K562 (cell line): ENCODE measurements at regions not wholly inside any gene's neighbourhood (a gene's known extent, or its start where the extent isn't known, plus 50 kb on each side); places are given as distances from the start of the nearest gene placed in this dataset.

ENCODE experiments used
- ATAC-seq: fragments of 200-7000 bp; cut with Tn5 transposase; 3 replicates; pipeline ENCODE4 v1.9.1; 2020; ENCODE audit warnings: moderate library complexity
- BruUV-seq: library from RNA; stranded (reverse); fragments of 400-500 nt; replicated peaks from 2 replicates; lab custom pipeline; 2021; lab: Mats Ljungman, UMichigan
- CTCF ChIA-PET: fragments of 300-600 bp; formaldehyde crosslinking; extraction: SDS; loops from one replicate; lab custom pipeline; 2021; ENCODE audit warnings: low intra/inter-chr PET ratio; lab: Yijun Ruan, JAX
- POLR2A ChIA-PET: fragments of 300-600, 350-650 bp; sonication (Branson Sonifier 250); formaldehyde crosslinking; extraction: SDS; loops from one replicate; lab custom pipeline; 2021; ENCODE audit warnings: antibody characterized with exemption, inconsistent platforms; lab: Yijun Ruan, JAX
- DNase-seq, 4 experiments: peaks; one replicate each; pipeline versions ENCODE4 v3.0.0 to v3.0.0-alpha.2; 2011 to 2018; ENCODE audit warnings: low spot score in 3 of 4, mixed read lengths in 3 of 4; ENCODE audit errors: extremely low read depth in 1 of 4
- FAIRE-seq: peaks from 2 replicates; lab custom pipeline; 2011; peaks lifted over from hg19 to GRCh38; lab: Jason Lieb, UNC
- H2AFZ ChIP-seq: 2 replicates; pipeline ENCODE4 v1.6.0; 2011; ENCODE audit warnings: low read depth, low read length, control low read depth, inconsistent platforms
- H3K27ac ChIP-seq: fragments of 200-600 bp; 3 replicates; pipeline ENCODE4 v1.8.0; 2011; ENCODE audit warnings: low read depth, mild to moderate bottlenecking, control low read depth, inconsistent platforms, low read length, moderate library complexity, mixed read lengths; ENCODE audit errors: extremely low read depth
- H3K27me3 ChIP-seq, 2 experiments: fragments of 300-600 bp in 1 of 2; 2 replicates in 1 of 2; 3 replicates in 1 of 2; pipeline versions ENCODE4 v1.6.0 to v1.8.0; 2011; ENCODE audit warnings: inconsistent platforms in 2 of 2, low read length in 2 of 2, mild to moderate bottlenecking in 1 of 2, mixed read lengths in 1 of 2, moderate library complexity in 1 of 2; ENCODE audit not compliant: control insufficient read depth in 2 of 2, insufficient read depth in 2 of 2
- H3K36me3 ChIP-seq: fragments of 300-600 bp; 3 replicates; pipeline ENCODE4 v1.8.0; 2011; ENCODE audit warnings: mild to moderate bottlenecking, low read length, inconsistent platforms; ENCODE audit not compliant: control insufficient read depth, insufficient read depth
- H3K4me1 ChIP-seq, 2 experiments: fragments of 200-600 bp in 1 of 2; replicated peaks in 1 of 2; 2 replicates in 1 of 2; 3 replicates in 1 of 2; pipeline versions ENCODE4 v1.5.1 to v1.8.0; 2011; ENCODE audit warnings: inconsistent platforms in 2 of 2, low read length in 2 of 2, mild to moderate bottlenecking in 1 of 2, mixed read lengths in 1 of 2, moderate library complexity in 1 of 2; ENCODE audit not compliant: control insufficient read depth in 2 of 2, insufficient read depth in 2 of 2
- H3K4me2 ChIP-seq: 2 replicates; pipeline ENCODE4 v1.6.1; 2011; ENCODE audit warnings: low read length, control low read depth, inconsistent platforms, mixed read lengths; ENCODE audit not compliant: insufficient read depth
- H3K4me3 ChIP-seq: fragments of 200-600 bp; sonication (generic), shearing (Covaris generic); 2 replicates; pipeline ENCODE4 v1.5.1; 2016; ENCODE audit warnings: control low read depth, inconsistent platforms
- H3K79me2 ChIP-seq: fragments of 200-600 bp; 3 replicates; pipeline ENCODE4 v1.8.0; 2011; ENCODE audit warnings: low read length, inconsistent platforms; ENCODE audit not compliant: control insufficient read depth, insufficient read depth
- H3K9ac ChIP-seq, 2 experiments: 2 replicates each; pipeline versions ENCODE4 v1.6.0 to v1.6.1; 2011; ENCODE audit warnings: low read depth in 2 of 2, low read length in 2 of 2, control low read depth in 1 of 2, inconsistent platforms in 1 of 2, mild to moderate bottlenecking in 1 of 2, mixed read lengths in 1 of 2; ENCODE audit not compliant: insufficient read depth in 1 of 2
- H3K9me1 ChIP-seq: one replicate; pipeline ENCODE4 v1.6.0; 2011; ENCODE audit warnings: inconsistent platforms, mild to moderate bottlenecking, low read length, moderate library complexity; ENCODE audit not compliant: control insufficient read depth, insufficient read depth
- H3K9me3 ChIP-seq: replicated peaks from 2 replicates; pipeline ENCODE4 v1.5.1; 2011; ENCODE audit warnings: low read depth, low read length, inconsistent platforms; ENCODE audit not compliant: control insufficient read depth, insufficient read depth
- H4K20me1 ChIP-seq: replicated peaks from 2 replicates; pipeline ENCODE4 v1.6.1; 2011; ENCODE audit warnings: low read length, inconsistent platforms, mixed read lengths; ENCODE audit not compliant: control insufficient read depth, insufficient read depth
- ARHGAP35 ChIP-seq: fragments of 450-650 bp; IDR thresholded peaks from 2 replicates; pipeline ENCODE4 v1.6.1; 2018; ENCODE audit not compliant: partially characterized antibody
- ESRRB ChIP-seq: fragments of 250-450 bp; sonication (Bioruptor Pico); IDR thresholded peaks from 2 replicates; pipeline ENCODE4 v1.5.0; 2020; ENCODE audit warnings: mild to moderate bottlenecking, moderate library complexity, borderline replicate concordance
- FOS ChIP-seq: IDR thresholded peaks from 3 replicates; pipeline ENCODE4 v1.6.1; 2011; ENCODE audit not compliant: insufficient read length; ENCODE audit errors: extremely low read depth
- PTRF ChIP-seq: fragments of 450-650 bp; IDR thresholded peaks from 2 replicates; pipeline ENCODE4 v1.6.1; 2016; ENCODE audit warnings: mild to moderate bottlenecking, missing genetic modification characterization, missing compliant biosample characterization
- RFX5 ChIP-seq: IDR thresholded peaks from 2 replicates; pipeline ENCODE4 v1.6.1; 2011; ENCODE audit warnings: low read depth, mild to moderate bottlenecking, improper control_type of control experiment, low read length
- SMARCA5 ChIP-seq: fragments of 450-650 bp; IDR thresholded peaks from 2 replicates; pipeline ENCODE4 v1.6.1; 2016
- USF2 ChIP-seq: sonication (generic); formaldehyde crosslinking; IDR thresholded peaks from 2 replicates; pipeline ENCODE4 v1.5.0; 2020; ENCODE audit warnings: missing genetic modification reagents
- YY1 ChIP-seq, 3 experiments: IDR thresholded peaks; 2 replicates each; pipeline ENCODE4 v1.6.1; 2011; ENCODE audit warnings: low read length in 2 of 3, mild to moderate bottlenecking in 2 of 3, moderate library complexity in 2 of 3, borderline replicate concordance in 1 of 3, control low read depth in 1 of 3, low read depth in 1 of 3; ENCODE audit not compliant: insufficient read depth in 3 of 3, insufficient replicate concordance in 2 of 3, control insufficient read depth in 1 of 3, insufficient read length in 1 of 3; ENCODE audit errors: extremely low read depth in 1 of 3
- ZNF280B ChIP-seq: fragments of 250-450 bp; sonication (Bioruptor Pico); IDR thresholded peaks from 2 replicates; pipeline ENCODE4 v1.5.1; 2021; ENCODE audit warnings: mild to moderate bottlenecking
- ZNF384 ChIP-seq: IDR thresholded peaks from 2 replicates; pipeline ENCODE4 v1.6.1; 2012; ENCODE audit warnings: low read depth, low read length, improper control_type of control experiment
- ZSCAN29 ChIP-seq: fragments of 450-650 bp; IDR thresholded peaks from 2 replicates; pipeline ENCODE4 v1.6.1; 2017
- WGBS: fragments of 100-300 bp; shearing (Covaris generic); methylation state at CpG from one replicate; pipeline ENCODE4 v1.1.6; 2016; ENCODE audit warnings: low coverage, mixed read lengths; ENCODE audit not compliant: insufficient coverage; ENCODE audit errors: missing lambda C conversion rate; 5-methylcytosine and 5-hydroxymethylcytosine counted together
- in situ Hi-C: fragments of 300-500 bp; cut with MboI; formaldehyde crosslinking; loops from 4 replicates; pipeline ENCODE4 v1.15.0; 2018; ENCODE audit warnings: inconsistent platforms, mixed read lengths
- intact Hi-C: fragments of 100-400 bp; cut with micrococcal nuclease; formaldehyde crosslinking; loops from 2 replicates; pipeline ENCODE4 v1.14.2; 2022
- TF ChIP-seq, protein P1 (sequence below): sonication (generic); formaldehyde crosslinking; IDR thresholded peaks from 2 replicates; pipeline ENCODE4 v1.8.1; 2023; ENCODE audit warnings: mild to moderate bottlenecking, missing genetic modification reagents

DNA sequence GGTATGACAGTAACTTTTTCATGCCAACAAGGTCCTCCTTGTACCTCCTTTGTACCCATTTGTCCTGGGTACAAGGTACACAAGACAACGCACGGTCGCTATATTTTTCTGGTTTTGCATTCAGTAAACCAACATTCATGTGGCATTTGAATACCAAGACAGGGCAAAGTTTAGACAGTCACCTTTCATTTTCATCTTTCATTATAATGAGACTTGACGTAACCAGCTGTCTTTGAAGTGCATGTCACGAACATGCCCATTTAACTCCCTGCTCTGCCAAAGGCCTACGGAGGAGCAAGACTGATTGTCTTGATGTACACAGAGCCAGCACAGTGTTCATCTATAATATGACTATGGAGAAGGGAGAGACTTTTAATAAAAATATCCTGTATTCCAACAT is 91.0 kb downstream of the SETD4 start:
- H3K9me1 ChIP-seq = no peaks in the 10 kb centered on the region
- no TSS peak for BruUV-seq
- no peak overlapping the region for H3K4me2 ChIP-seq
- H3K27me3 ChIP-seq = peaks cover 0 to 9% of the 10 kb centered on the region in 2 experiments; a peak in 2 of 5 replicates
- H4K20me1 ChIP-seq = no peaks in the 10 kb centered on the region
- 3% methylated on average over 6 of the region's 6 CpGs for WGBS
- intact Hi-C loops = no loop called here
- TF ChIP-seq, protein P1, sequence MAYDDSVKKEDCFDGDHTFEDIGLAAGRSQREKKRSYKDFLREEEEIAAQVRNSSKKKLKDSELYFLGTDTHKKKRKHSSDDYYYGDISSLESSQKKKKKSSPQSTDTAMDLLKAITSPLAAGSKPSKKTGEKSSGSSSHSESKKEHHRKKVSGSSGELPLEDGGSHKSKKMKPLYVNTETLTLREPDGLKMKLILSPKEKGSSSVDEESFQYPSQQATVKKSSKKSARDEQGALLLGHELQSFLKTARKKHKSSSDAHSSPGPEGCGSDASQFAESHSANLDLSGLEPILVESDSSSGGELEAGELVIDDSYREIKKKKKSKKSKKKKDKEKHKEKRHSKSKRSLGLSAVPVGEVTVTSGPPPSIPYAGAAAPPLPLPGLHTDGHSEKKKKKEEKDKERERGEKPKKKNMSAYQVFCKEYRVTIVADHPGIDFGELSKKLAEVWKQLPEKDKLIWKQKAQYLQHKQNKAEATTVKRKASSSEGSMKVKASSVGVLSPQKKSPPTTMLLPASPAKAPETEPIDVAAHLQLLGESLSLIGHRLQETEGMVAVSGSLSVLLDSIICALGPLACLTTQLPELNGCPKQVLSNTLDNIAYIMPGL = no peak
- TF ChIP-seq USF2 = no peak
- no peak for TF ChIP-seq ZSCAN29
- TF ChIP-seq ESRRB (CRISPR knock-in tag) = no peak
- no peak for TF ChIP-seq FOS
- TF ChIP-seq RFX5 = no peak
- no peak for TF ChIP-seq SMARCA5
- TF ChIP-seq PTRF (tag) = no peak
- no peak for TF ChIP-seq ARHGAP35
- no peak for TF ChIP-seq ZNF384
- no peak for TF ChIP-seq ZNF280B (CRISPR knock-in tag)
- no peak for TF ChIP-seq YY1 (IDR thresholded peaks at IDR 0.05; ENCODE audit: borderline replicate concordance in 1 of 3, control insufficient read depth in 1 of 3, extremely low read depth in 1 of 3, insufficient read depth in 3 of 3, insufficient read length in 1 of 3, insufficient replicate concordance in 2 of 3, low read depth in 1 of 3, low read length in 2 of 3)
- no peak for DNase-seq
- no peak for ATAC-seq
- H3K9ac ChIP-seq = no peak overlapping the region
- no peak overlapping the region for H2AFZ ChIP-seq
- in situ Hi-C loops = no loop called here
- ChIA-PET CTCF (interaction anchor here (0.5 kb wide), 1 partner anchor 57 kb away, joined by 3 read pairs; no protein-coding TSS in a partner anchor), POLR2A (no interaction called here)
- H3K36me3 ChIP-seq = no peaks in the 10 kb centered on the region
- H3K79me2 ChIP-seq = no peaks in the 10 kb centered on the region
- no peak overlapping the region for H3K27ac ChIP-seq
- no peak for FAIRE-seq
- no peaks in the 10 kb centered on the region for H3K9me3 ChIP-seq
- H3K4me1 ChIP-seq = no peaks in the 10 kb centered on the region
- H3K4me3 ChIP-seq = no peak overlapping the region
